ENCODE measurements at regions not wholly inside any gene's neighbourhood (a gene's known extent, or its start where the extent isn't known, plus 50 kb on each side); places are given as distances from the start of the nearest gene placed in this dataset.
"Not testable (repeated sequence)": the region's sequence is repeated elsewhere in the genome, so short reads cannot be mapped to it uniquely, and the experiment has no call there.

- Mint-ChIP-seq H3K4me3 (no peak overlapping the region), H3K27ac (no peak overlapping the region), H3K4me1 (no peaks in the 10 kb centered on the region), H3K27me3 (no peaks in the 10 kb centered on the region), H3K36me3 (ENCODE audit: low read depth) (no peaks in the 10 kb centered on the region), H3K9me3 (peaks cover 7% of the 10 kb centered on the region)
- POLR2A ChIA-PET = no interaction called here
- intact Hi-C loops (cut with micrococcal nuclease) = no loop called here
- CTCF ChIA-PET = no interaction called here
- TF ChIP-seq CTCF (IDR thresholded peaks at IDR 0.05) = no peak
- ATAC-seq (ENCODE audit: low read depth) = no peak
- DNase-seq = no peak
Observed at GRCh38 chr13:81874253-81874652, 1533.3 kb upstream of the SPRY2 start.

GRCh38 chr13:81872581-81872980 lies 1531.7 kb upstream of the SPRY2 start:
- ATAC-seq (ENCODE audit: low read depth) (no peak), DNase-seq (no peak)
- H3K36me3 Mint-ChIP-seq (ENCODE audit: low read depth) = no peaks in the 10 kb centered on the region
- intact Hi-C loops (cut with micrococcal nuclease) = no loop called here
- TF ChIP-seq CTCF (IDR thresholded peaks at IDR 0.05) = no peak
- peaks cover 15% of the 10 kb centered on the region for H3K9me3 Mint-ChIP-seq
- H3K4me1 Mint-ChIP-seq = no peaks in the 10 kb centered on the region
- H3K4me3 Mint-ChIP-seq = no peak overlapping the region
- POLR2A ChIA-PET = no interaction called here
- H3K27ac Mint-ChIP-seq = no peak overlapping the region
- H3K27me3 Mint-ChIP-seq = no peaks in the 10 kb centered on the region
- CTCF ChIA-PET = no interaction called here

DNA sequence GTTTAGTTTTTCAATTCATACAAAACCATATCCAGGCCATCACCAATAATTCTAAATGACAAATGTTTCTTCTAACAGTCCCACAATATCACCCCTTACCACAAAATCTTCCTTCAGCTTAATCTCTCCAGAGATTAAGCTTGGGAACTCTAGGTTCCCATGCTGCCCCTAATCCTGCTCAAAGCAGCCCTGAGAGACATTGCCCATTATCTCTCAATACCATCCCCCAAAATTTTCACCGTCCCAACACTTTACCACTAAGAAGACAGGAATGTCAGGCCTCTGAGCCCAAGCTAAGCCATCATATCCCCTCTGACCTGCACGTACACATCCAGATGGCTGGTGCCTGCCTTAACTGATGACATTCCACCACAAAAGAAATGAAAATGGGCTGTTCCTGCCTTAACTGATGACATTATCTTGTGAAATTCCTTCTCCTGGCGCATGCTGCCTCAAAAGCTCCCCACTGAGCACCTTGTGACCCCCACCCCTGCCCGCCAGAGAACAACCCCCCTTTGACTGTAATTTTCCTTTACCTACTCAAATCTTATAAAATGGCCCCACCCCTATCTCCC lies 1530.9 kb upstream of the SPRY2 start:
- CTCF ChIA-PET; H3K4me1 Mint-ChIP-seq; ATAC-seq (ENCODE audit: low read depth); intact Hi-C loops (cut with micrococcal nuclease); H3K36me3 Mint-ChIP-seq (ENCODE audit: low read depth); H3K4me3 Mint-ChIP-seq; H3K27ac Mint-ChIP-seq; H3K27me3 Mint-ChIP-seq; POLR2A ChIA-PET; DNase-seq: not testable (repeated sequence)
- H3K9me3 Mint-ChIP-seq = peaks cover 15% of the 10 kb centered on the region

DNA sequence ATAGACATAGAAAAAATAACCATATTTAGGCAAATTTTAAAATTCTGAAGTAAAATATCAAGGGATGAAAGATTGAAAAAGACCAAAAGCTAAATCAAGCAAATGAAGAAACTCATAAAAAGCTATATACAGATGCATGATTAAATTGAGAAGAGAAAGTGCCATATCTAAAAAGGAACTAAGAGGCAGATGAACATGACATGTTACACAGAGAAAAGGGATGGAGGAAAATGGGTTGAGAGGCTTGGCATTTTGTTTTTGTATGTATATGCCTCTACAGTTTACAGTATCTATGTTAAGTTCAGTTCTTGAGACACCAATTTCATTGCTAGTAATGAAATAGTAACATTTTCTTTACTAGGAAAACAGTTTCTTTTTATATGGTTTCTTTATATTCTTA lies 1507.4 kb upstream of the SPRY2 start:
- no peak for TF ChIP-seq CTCF (IDR thresholded peaks at IDR 0.05)
- DNase-seq (no peak), ATAC-seq (ENCODE audit: low read depth) (no peak)
- H3K27me3 Mint-ChIP-seq = no peaks in the 10 kb centered on the region
- no peak overlapping the region for H3K4me3 Mint-ChIP-seq
- no peaks in the 10 kb centered on the region for H3K36me3 Mint-ChIP-seq (ENCODE audit: low read depth)
- ChIA-PET CTCF (no interaction called here), POLR2A (no interaction called here)
- H3K27ac Mint-ChIP-seq = no peak overlapping the region
- intact Hi-C loops (cut with micrococcal nuclease) = no loop called here
- H3K9me3 Mint-ChIP-seq = peaks cover 5% of the 10 kb centered on the region
- H3K4me1 Mint-ChIP-seq = no peaks in the 10 kb centered on the region

- Mint-ChIP-seq H3K9me3 (peaks cover 8% of the 10 kb centered on the region), H3K4me3 (no peak overlapping the region), H3K4me1 (no peaks in the 10 kb centered on the region), H3K36me3 (ENCODE audit: low read depth) (no peaks in the 10 kb centered on the region), H3K27ac (no peak overlapping the region), H3K27me3 (no peaks in the 10 kb centered on the region)
- ATAC-seq (ENCODE audit: low read depth) (no peak), DNase-seq (no peak)
- ChIA-PET POLR2A (no interaction called here), CTCF (no interaction called here)
- TF ChIP-seq CTCF (IDR thresholded peaks at IDR 0.05) = no peak
- intact Hi-C loops (cut with micrococcal nuclease) = no loop called here
Observed at GRCh38 chr13:81846771-81847170, 1505.8 kb upstream of the SPRY2 start.

GRCh38 chr13:81821259-81821658 lies 1480.3 kb upstream of the SPRY2 start:
- H3K4me1 Mint-ChIP-seq = no peaks in the 10 kb centered on the region
- CTCF ChIA-PET = no interaction called here
- intact Hi-C loops (cut with micrococcal nuclease) = no loop called here

More at GRCh38 chr13:81821259-81821658, 1480.3 kb upstream of the SPRY2 start:
- ATAC-seq (ENCODE audit: low read depth) (no peak), DNase-seq (no peak)
- no peak overlapping the region for H3K27ac Mint-ChIP-seq
- H3K4me3 Mint-ChIP-seq = no peak overlapping the region
- H3K36me3 Mint-ChIP-seq (ENCODE audit: low read depth) = no peaks in the 10 kb centered on the region
- no peaks in the 10 kb centered on the region for H3K27me3 Mint-ChIP-seq
- POLR2A ChIA-PET = no interaction called here
- H3K9me3 Mint-ChIP-seq = peaks cover 8% of the 10 kb centered on the region
- no peak for TF ChIP-seq CTCF (IDR thresholded peaks at IDR 0.05)
